Spleen (tissue), 11 donors: ENCODE measurements at regions not wholly inside any gene's neighbourhood (a gene's known extent, or its start where the extent isn't known, plus 50 kb on each side); places are given as distances from the start of the nearest gene placed in this dataset.
"Not testable (repeated sequence)": the region's sequence is repeated elsewhere in the genome, so short reads cannot be mapped to it uniquely, and the experiment has no call there.

Experiments used
- DNase-seq: peaks from one replicate; pipeline ENCODE4 v3.0.0-alpha.2; 2020
- H3K27ac ChIP-seq, 8 donors: fragments of 200-600 bp; sonication (generic) in 7 of 8; 1 replicate in 4 of 8; 2 replicates in 4 of 8; pipeline versions ENCODE4 v1.5.0 to v1.8.0; 2016 to 2021; ENCODE audit warnings: inconsistent platforms in 4 of 8, mild to moderate bottlenecking in 4 of 8, moderate library complexity in 1 of 8
- H3K27me3 ChIP-seq, 7 donors: fragments of 200-600 bp; sonication (generic) in 6 of 7; replicated peaks in 1 of 7; 1 replicate in 4 of 7; 2 replicates in 3 of 7; pipeline versions ENCODE4 v1.5.0 to v1.8.0; 2016 to 2021; ENCODE audit warnings: inconsistent platforms in 3 of 7, mild to moderate bottlenecking in 1 of 7
- H3K36me3 ChIP-seq, 6 donors: fragments of 200-600 bp; sonication (generic) in 5 of 6; 1 replicate in 4 of 6; 2 replicates in 2 of 6; pipeline versions ENCODE4 v1.5.0 to v1.8.0; 2016 to 2021; ENCODE audit warnings: inconsistent platforms in 2 of 6
- H3K4me1 ChIP-seq, 6 donors: fragments of 200-600 bp; sonication (generic) in 5 of 6; 1 replicate in 3 of 6; 2 replicates in 3 of 6; pipeline versions ENCODE4 v1.5.0 to v1.8.0; 2016 to 2021; ENCODE audit warnings: inconsistent platforms in 3 of 6
- H3K4me3 ChIP-seq, 8 donors: fragments of 200-600 bp; sonication (generic) in 7 of 8; 1 replicate in 4 of 8; 2 replicates in 4 of 8; pipeline versions ENCODE4 v1.5.0 to v1.8.0; 2016 to 2021; ENCODE audit warnings: inconsistent platforms in 4 of 8, mild to moderate bottlenecking in 4 of 8, moderate library complexity in 2 of 8
- H3K9me3 ChIP-seq, 8 donors: fragments of 200-600 bp; sonication (generic) in 7 of 8; 1 replicate in 4 of 8; 2 replicates in 4 of 8; pipeline versions ENCODE4 v1.5.0 to v1.8.0; 2016 to 2021; ENCODE audit warnings: inconsistent platforms in 4 of 8
- CTCF ChIP-seq, 11 experiments: fragments of 200-600 bp in 7 of 11; fragments of 450-650 bp in 4 of 11; sonication (generic) in 4 of 11; IDR thresholded peaks in 8 of 11; conservative IDR thresholded peaks in 3 of 11; 1 replicate in 7 of 11; 2 replicates in 4 of 11; pipeline versions ENCODE4 v1.4.0 to v1.8.0; 2016 to 2021; ENCODE audit warnings: antibody characterized with exemption in 11 of 11, inconsistent platforms in 4 of 11, mild to moderate bottlenecking in 1 of 11
- POLR2A ChIP-seq, 3 donors: fragments of 450-650 bp; IDR thresholded peaks; one replicate each; pipeline ENCODE4 v1.5.1; 2017; ENCODE audit warnings: antibody characterized with exemption in 3 of 3, mild to moderate bottlenecking in 1 of 3
- POLR2AphosphoS5 ChIP-seq, 3 donors: sonication (generic); formaldehyde crosslinking; IDR thresholded peaks; one replicate each; pipeline ENCODE4 v1.5.1; 2017; ENCODE audit warnings: antibody characterized with exemption in 3 of 3
- WGBS, 5 donors: extraction: QIAGEN DNeasy Blood & Tissue Kit in 3 of 5; methylation state at CpG; one replicate each; pipeline versions ENCODE4 v1.1.5 to v1.1.7; 2013 to 2018; 5-methylcytosine and 5-hydroxymethylcytosine counted together
- intact Hi-C: fragments of 100-400 bp; cut with DNase I; formaldehyde crosslinking; loops from one replicate; pipeline ENCODE4 v1.15.0; 2023; ENCODE audit warnings: low total_unique reads
- donor health status: healthy with polysubstance abuse.
- donor health status: DM: no; HTN: no; CAD: no; lungs with moderate emphysema.
- donor health status: DM: no; HTN: no; CAD: no.
- donor health status: Bipolar disorder and iron deficiency.
- donor health status: healthy.
- donor health status: DM: no; HTN: no; CAD: no.
- donor health status: DM: yes; HTN: yes; CAD: no.

GRCh38 chr4:148642907-148643306, 200.7 kb upstream of the NR3C2 start:
- Histone ChIP-seq H3K9me3 (peaks cover 0 to 15% (median 13%) of the 10 kb centered on the region in 8 donors), H3K27me3 (no peaks in the 10 kb centered on the region), H3K36me3 (no peaks in the 10 kb centered on the region), H3K27ac (no peak overlapping the region), H3K4me3 (no peak overlapping the region), H3K4me1 (no peaks in the 10 kb centered on the region)
- no peak for DNase-seq
- TF ChIP-seq CTCF (IDR thresholded peaks at IDR 0.05 in 8 of 11, conservative IDR thresholded peaks at IDR 0.05 in 3 of 11) (no peak), POLR2A (IDR thresholded peaks at IDR 0.05) (no peak), POLR2AphosphoS5 (IDR thresholded peaks at IDR 0.05) (no peak)
- intact Hi-C loops: no loop called here
- WGBS, 5 donors: 74 to 84% (median 78%) methylated on average over 2 of the region's 2 CpGs

GRCh38 chr4:148638079-148638478, 195.9 kb upstream of the NR3C2 start:
- H3K27me3 ChIP-seq, H3K4me1 ChIP-seq, H3K27ac ChIP-seq, H3K4me3 ChIP-seq, DNase-seq, H3K36me3 ChIP-seq, intact Hi-C loops: not testable (repeated sequence)
- 64 to 91% (median 75%) methylated on average over 2 of the region's 2 CpGs for WGBS, 5 donors
- H3K9me3 ChIP-seq: peaks cover 0 to 45% (median 35%) of the 10 kb centered on the region in 8 donors

- H3K9me3 ChIP-seq: peaks cover 0 to 45% (median 35%) of the 10 kb centered on the region in 8 donors
- H3K36me3 ChIP-seq, DNase-seq, intact Hi-C loops, H3K27me3 ChIP-seq, H3K27ac ChIP-seq, H3K4me1 ChIP-seq, H3K4me3 ChIP-seq: not testable (repeated sequence)
- 84 to 94% (median 86%) methylated on average over 3 of the region's 3 CpGs for WGBS, 5 donors
These were observed 195.2 kb upstream of the NR3C2 start for GRCh38 chr4:148637453-148637852.

DNA sequence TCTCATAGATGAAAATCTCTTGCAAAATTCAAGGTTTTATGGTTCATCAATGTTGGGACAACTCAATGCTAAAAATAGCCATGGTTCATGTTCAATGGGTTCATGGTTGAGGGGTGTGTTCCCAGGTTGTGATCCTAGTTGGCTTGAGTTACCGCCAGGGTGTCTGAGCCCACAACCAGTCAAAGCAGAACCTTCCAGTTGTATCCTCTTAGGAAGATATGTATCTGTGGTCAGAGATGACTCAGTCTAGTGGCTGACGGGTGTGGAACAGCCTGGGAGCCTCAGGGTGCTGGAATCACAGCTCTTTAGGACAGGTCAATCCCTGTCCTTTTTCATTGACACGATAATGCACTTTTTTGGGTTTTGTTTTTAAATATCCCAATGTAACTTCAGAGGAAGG, 192.3 kb upstream of the NR3C2 start:
- Histone ChIP-seq H3K27ac (no peak overlapping the region), H3K9me3 (peaks cover 0 to 45% (median 35%) of the 10 kb centered on the region in 8 donors), H3K27me3 (no peaks in the 10 kb centered on the region), H3K36me3 (no peaks in the 10 kb centered on the region), H3K4me1 (no peaks in the 10 kb centered on the region), H3K4me3 (no peak overlapping the region)
- intact Hi-C loops: no loop called here
- WGBS, 5 donors: 73 to 89% (median 86%) methylated on average over 3 of the region's 3 CpGs
- TF ChIP-seq CTCF (IDR thresholded peaks at IDR 0.05 in 8 of 11, conservative IDR thresholded peaks at IDR 0.05 in 3 of 11): no peak
- DNase-seq: no peak

DNA sequence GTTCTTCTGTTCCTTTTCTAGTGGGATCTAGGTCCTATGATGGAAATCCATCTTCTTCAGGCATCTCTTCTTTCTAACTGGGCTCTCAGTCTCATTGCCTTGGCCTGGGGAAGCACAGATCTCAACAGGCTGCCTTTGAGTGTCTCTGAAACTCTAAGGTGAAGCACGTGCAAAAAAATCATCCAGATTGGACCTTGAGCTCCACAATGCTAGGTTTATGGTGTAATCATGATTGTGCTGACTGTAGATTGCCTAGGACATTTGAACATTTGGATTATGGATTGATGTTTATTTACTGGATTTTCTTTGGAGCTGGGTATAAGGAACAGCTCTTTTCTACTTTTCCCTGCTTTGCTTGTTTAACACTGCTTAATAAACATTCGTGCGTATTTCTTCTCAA, 191.5 kb upstream of the NR3C2 start:
- Histone ChIP-seq H3K36me3 (no peaks in the 10 kb centered on the region), H3K9me3 (peaks cover 0 to 38% (median 30%) of the 10 kb centered on the region in 8 donors), H3K27me3 (no peaks in the 10 kb centered on the region), H3K27ac (no peak overlapping the region), H3K4me3 (no peak overlapping the region), H3K4me1 (no peaks in the 10 kb centered on the region)
- WGBS, 5 donors: 87 to 94% (median 91%) methylated on average over 3 of the region's 3 CpGs
- intact Hi-C loops: no loop called here
- no peak for TF ChIP-seq POLR2A (IDR thresholded peaks at IDR 0.05)
- no peak for TF ChIP-seq POLR2AphosphoS5 (IDR thresholded peaks at IDR 0.05)
- no peak for TF ChIP-seq CTCF (IDR thresholded peaks at IDR 0.05 in 8 of 11, conservative IDR thresholded peaks at IDR 0.05 in 3 of 11)
- no peak for DNase-seq
